Mammary epithelial cell (primary cell): ENCODE measurements at regions not wholly inside any gene's neighbourhood (a gene's known extent, or its start where the extent isn't known, plus 50 kb on each side); places are given as distances from the start of the nearest gene placed in this dataset.
"Not testable (repeated sequence)": the region's sequence is repeated elsewhere in the genome, so short reads cannot be mapped to it uniquely, and the experiment has no call there.

ENCODE experiments used
- EZH2 ChIP-seq: IDR thresholded peaks from 2 replicates; pipeline ENCODE4 v1.6.1; 2012; ENCODE audit warnings: low read length, inconsistent platforms, borderline replicate concordance
- TF ChIP-seq, protein P1 (sequence below), 2 donors: IDR thresholded peaks in 1 of 2; conservative IDR thresholded peaks in 1 of 2; 2 replicates each; pipeline ENCODE4 v1.5.1; 2011 to 2012; ENCODE audit warnings: inconsistent platforms in 2 of 2, low read length in 2 of 2, mild to moderate bottlenecking in 2 of 2, control low read depth in 1 of 2, low read depth in 1 of 2; ENCODE audit not compliant: insufficient read depth in 1 of 2; ENCODE audit errors: extremely low read depth in 1 of 2

DNA sequence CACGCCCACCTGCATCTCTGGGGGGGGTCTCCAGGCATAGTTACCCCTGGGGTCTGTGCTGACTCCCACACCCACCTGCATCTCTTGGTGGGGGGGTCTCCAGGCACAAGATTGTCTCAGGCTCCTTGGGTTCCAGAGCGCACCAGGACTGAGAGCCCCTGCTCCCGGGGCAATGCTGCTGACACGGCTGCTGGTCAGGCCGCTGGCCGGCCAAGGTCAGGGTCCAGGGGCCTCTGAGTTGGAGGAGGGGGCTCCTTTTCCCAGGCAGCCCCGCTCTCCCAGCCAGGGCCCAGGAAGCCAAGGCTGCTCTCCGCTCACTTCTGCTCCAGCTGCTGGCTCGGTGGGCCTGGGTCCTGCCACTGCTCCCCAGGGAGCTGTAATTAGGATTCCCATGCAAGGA is 77.3 kb upstream of the SFSWAP start:
- not testable (repeated sequence) for TF ChIP-seq EZH2
- TF ChIP-seq, protein P1, sequence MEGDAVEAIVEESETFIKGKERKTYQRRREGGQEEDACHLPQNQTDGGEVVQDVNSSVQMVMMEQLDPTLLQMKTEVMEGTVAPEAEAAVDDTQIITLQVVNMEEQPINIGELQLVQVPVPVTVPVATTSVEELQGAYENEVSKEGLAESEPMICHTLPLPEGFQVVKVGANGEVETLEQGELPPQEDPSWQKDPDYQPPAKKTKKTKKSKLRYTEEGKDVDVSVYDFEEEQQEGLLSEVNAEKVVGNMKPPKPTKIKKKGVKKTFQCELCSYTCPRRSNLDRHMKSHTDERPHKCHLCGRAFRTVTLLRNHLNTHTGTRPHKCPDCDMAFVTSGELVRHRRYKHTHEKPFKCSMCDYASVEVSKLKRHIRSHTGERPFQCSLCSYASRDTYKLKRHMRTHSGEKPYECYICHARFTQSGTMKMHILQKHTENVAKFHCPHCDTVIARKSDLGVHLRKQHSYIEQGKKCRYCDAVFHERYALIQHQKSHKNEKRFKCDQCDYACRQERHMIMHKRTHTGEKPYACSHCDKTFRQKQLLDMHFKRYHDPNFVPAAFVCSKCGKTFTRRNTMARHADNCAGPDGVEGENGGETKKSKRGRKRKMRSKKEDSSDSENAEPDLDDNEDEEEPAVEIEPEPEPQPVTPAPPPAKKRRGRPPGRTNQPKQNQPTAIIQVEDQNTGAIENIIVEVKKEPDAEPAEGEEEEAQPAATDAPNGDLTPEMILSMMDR (conservative IDR thresholded peaks at IDR 0.05 in 1 of 2, IDR thresholded peaks at IDR 0.05 in 1 of 2; ENCODE audit: extremely low read depth in 1 of 2, insufficient read depth in 1 of 2, low read depth in 1 of 2, low read length in 2 of 2), result not testable (repeated sequence)
